Liver (tissue), 3 donors: ENCODE measurements at regions not wholly inside any gene's neighbourhood (a gene's known extent, or its start where the extent isn't known, plus 50 kb on each side); places are given as distances from the start of the nearest gene placed in this dataset.

Experiments
- ATF3 ChIP-seq: IDR thresholded peaks from 2 replicates; pipeline ENCODE4 v1.6.1; 2016; ENCODE audit warnings: antibody characterized with exemption
- CTCF ChIP-seq: fragments of 150-350 bp; IDR thresholded peaks from 2 replicates; pipeline ENCODE4 v1.5.1; 2017; ENCODE audit warnings: improper control_type of control experiment, low read depth, low read length; ENCODE audit not compliant: missing input control
- EGR1 ChIP-seq, 2 donors: IDR thresholded peaks; 2 replicates each; pipeline ENCODE4 v1.6.1; 2016 to 2018; ENCODE audit warnings: antibody characterized with exemption in 2 of 2, low read depth in 2 of 2
- GABPA ChIP-seq, 2 donors: IDR thresholded peaks in 1 of 2; conservative IDR thresholded peaks in 1 of 2; 2 replicates each; pipeline ENCODE4 v1.6.1; 2016; ENCODE audit warnings: antibody characterized with exemption in 2 of 2, mild to moderate bottlenecking in 1 of 2, moderate library complexity in 1 of 2
- JUND ChIP-seq, 2 donors: IDR thresholded peaks; 2 replicates each; pipeline ENCODE4 v1.6.1; 2016; ENCODE audit warnings: antibody characterized with exemption in 2 of 2
- MAX ChIP-seq: IDR thresholded peaks from 2 replicates; pipeline ENCODE4 v1.6.1; 2016; ENCODE audit warnings: antibody characterized with exemption
- RXRA ChIP-seq, 2 donors: IDR thresholded peaks; 2 replicates each; pipeline ENCODE4 v1.6.1; 2017 to 2018; ENCODE audit warnings: antibody characterized with exemption in 2 of 2, mild to moderate bottlenecking in 1 of 2
- SP1 ChIP-seq: IDR thresholded peaks from 2 replicates; pipeline ENCODE4 v1.6.1; 2018; ENCODE audit warnings: antibody characterized with exemption, mild to moderate bottlenecking
- TAF1 ChIP-seq: conservative IDR thresholded peaks from 2 replicates; pipeline ENCODE4 v1.6.1; 2016; ENCODE audit warnings: antibody characterized with exemption, mild to moderate bottlenecking
- YY1 ChIP-seq: IDR thresholded peaks from 2 replicates; pipeline ENCODE4 v1.6.1; 2016; ENCODE audit warnings: antibody characterized with exemption, mild to moderate bottlenecking
- donor health status: healthy.
- donor health status: healthy.

GRCh38 chr9:80649496-80649895, 1039.9 kb downstream of the TLE1 start:
- no peak for TF ChIP-seq CTCF
- TF ChIP-seq EGR1 (IDR thresholded peaks at IDR 0.05; ENCODE audit: low read depth in 2 of 2), result no peak
- TF ChIP-seq YY1, result no peak
- no peak for TF ChIP-seq GABPA (IDR thresholded peaks at IDR 0.05 in 1 of 2, conservative IDR thresholded peaks at IDR 0.05 in 1 of 2)
- TF ChIP-seq RXRA (IDR thresholded peaks at IDR 0.05), result no peak
- TF ChIP-seq ATF3, result no peak
- no peak for TF ChIP-seq MAX
- no peak for TF ChIP-seq TAF1
- no peak for TF ChIP-seq SP1
- TF ChIP-seq JUND (IDR thresholded peaks at IDR 0.05), result no peak
